ENCODE measurements at regions not wholly inside any gene's neighbourhood (a gene's known extent, or its start where the extent isn't known, plus 50 kb on each side); places are given as distances from the start of the nearest gene placed in this dataset.

GRCh38 chr1:201596101-201596868, 57.4 kb downstream of the NAV1 start:
- H3K9me3 Mint-ChIP-seq, result no peaks in the 10 kb centered on the region
- no peak overlapping the region for H2AFZ ChIP-seq
- H3K27ac Mint-ChIP-seq, result no peak overlapping the region
- H3K4me1 Mint-ChIP-seq, result peaks cover 38% of the 10 kb centered on the region
- no peak for ATAC-seq
- no peak overlapping the region for H3K27ac ChIP-seq (ENCODE audit: low read depth)
- no peaks in the 10 kb centered on the region for H3K36me3 Mint-ChIP-seq (ENCODE audit: low read depth)
- no peaks in the 10 kb centered on the region for H3K9me2 ChIP-seq (ENCODE audit: insufficient read depth)
- no peak overlapping the region for H3K4me3 ChIP-seq
- peaks cover 6% of the 10 kb centered on the region; the same call in 1 of the 2 replicates for H3F3A ChIP-seq (replicated peaks; ENCODE audit: low read depth)
- peaks cover 33% of the 10 kb centered on the region for H3K4me1 ChIP-seq (ENCODE audit: insufficient read depth)
- H3K79me2 ChIP-seq (replicated peaks; ENCODE audit: insufficient read depth), result no peaks in the 10 kb centered on the region
- no peak overlapping the region for H3K4me2 ChIP-seq
- no peaks in the 10 kb centered on the region for H4K20me1 ChIP-seq (replicated peaks; ENCODE audit: insufficient read depth)
- no peaks in the 10 kb centered on the region for H3K36me3 ChIP-seq (ENCODE audit: insufficient read depth)
- TF ChIP-seq REST (IDR thresholded peaks at IDR 0.05; ENCODE audit: unreplicated experiment) (no peak), EZH2 (IDR thresholded peaks at IDR 0.05; ENCODE audit: low read depth, unreplicated experiment) (no peak), CTCF (conservative IDR thresholded peaks at IDR 0.05; ENCODE audit: low read depth in 2 of 2) (no peak), STAT1 (IDR thresholded peaks at IDR 0.05; ENCODE audit: unreplicated experiment) (no peak)
- TF ChIP-seq, protein P1, sequence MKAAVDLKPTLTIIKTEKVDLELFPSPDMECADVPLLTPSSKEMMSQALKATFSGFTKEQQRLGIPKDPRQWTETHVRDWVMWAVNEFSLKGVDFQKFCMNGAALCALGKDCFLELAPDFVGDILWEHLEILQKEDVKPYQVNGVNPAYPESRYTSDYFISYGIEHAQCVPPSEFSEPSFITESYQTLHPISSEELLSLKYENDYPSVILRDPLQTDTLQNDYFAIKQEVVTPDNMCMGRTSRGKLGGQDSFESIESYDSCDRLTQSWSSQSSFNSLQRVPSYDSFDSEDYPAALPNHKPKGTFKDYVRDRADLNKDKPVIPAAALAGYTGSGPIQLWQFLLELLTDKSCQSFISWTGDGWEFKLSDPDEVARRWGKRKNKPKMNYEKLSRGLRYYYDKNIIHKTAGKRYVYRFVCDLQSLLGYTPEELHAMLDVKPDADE (IDR thresholded peaks at IDR 0.05), result no peak
- no peaks in the 10 kb centered on the region for H3K27me3 ChIP-seq (ENCODE audit: insufficient read depth)
- no peak for DNase-seq (ENCODE audit: low spot score)
- H3K27me3 Mint-ChIP-seq (ENCODE audit: insufficient read depth, low read depth, poor library complexity), result peaks cover 15% of the 10 kb centered on the region
- no peak overlapping the region; the same call in 2 of the 3 replicates for H3K4me3 Mint-ChIP-seq

DNA sequence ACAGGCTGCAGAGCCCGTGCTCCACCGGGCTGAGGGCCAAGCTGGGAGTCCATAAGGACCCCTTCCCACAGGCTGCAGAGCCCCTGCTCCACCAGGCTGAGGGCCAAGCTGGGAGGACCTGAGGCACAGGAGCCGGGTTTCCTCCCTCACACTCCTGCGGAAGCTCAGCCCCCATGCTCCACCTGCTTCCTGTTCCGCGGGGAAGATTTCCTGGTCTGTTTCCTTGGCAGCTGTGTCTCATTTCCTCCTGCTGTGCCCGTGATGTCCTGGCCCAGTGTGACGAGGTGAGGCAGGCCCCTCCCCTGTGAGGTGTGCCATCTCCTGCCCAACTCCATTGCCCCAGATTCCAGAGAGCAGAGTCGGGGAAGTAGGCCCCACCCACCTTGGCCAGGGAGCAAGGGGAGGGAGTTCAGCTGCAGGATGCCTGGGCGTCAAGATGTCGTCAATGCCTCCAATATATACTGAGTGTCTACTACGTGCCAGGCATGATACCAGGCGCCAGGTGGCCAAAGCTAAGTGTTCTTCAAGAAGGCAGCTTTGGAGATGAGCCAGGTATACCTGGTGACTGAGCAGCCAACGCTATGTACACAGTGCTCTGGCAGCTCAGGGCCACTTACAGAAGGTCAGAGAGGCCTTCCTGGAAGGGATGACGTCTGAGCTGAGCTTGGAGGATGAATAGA, 58.8 kb downstream of the NAV1 start:
- Histone ChIP-seq H3K27me3 (ENCODE audit: insufficient read depth) (no peaks in the 10 kb centered on the region), H3K9me2 (ENCODE audit: insufficient read depth) (no peaks in the 10 kb centered on the region), H3K4me2 (no peak overlapping the region), H3K4me1 (ENCODE audit: insufficient read depth) (peaks cover 19% of the 10 kb centered on the region; the same call in 1 of the 2 replicates), H3K4me3 (no peak overlapping the region), H3F3A (replicated peaks; ENCODE audit: low read depth) (no peaks in the 10 kb centered on the region), H3K36me3 (ENCODE audit: insufficient read depth) (no peaks in the 10 kb centered on the region), H3K27ac (ENCODE audit: low read depth) (no peak overlapping the region), H3K79me2 (replicated peaks; ENCODE audit: insufficient read depth) (no peaks in the 10 kb centered on the region), H4K20me1 (replicated peaks; ENCODE audit: insufficient read depth) (no peaks in the 10 kb centered on the region), H2AFZ (no peak overlapping the region)
- Mint-ChIP-seq H3K36me3 (ENCODE audit: low read depth) (no peaks in the 10 kb centered on the region), H3K4me3 (no peak overlapping the region), H3K27me3 (ENCODE audit: insufficient read depth, low read depth, poor library complexity) (peaks cover 13% of the 10 kb centered on the region), H3K4me1 (peaks cover 24% of the 10 kb centered on the region), H3K9me3 (no peaks in the 10 kb centered on the region), H3K27ac (no peak overlapping the region)
- ATAC-seq, result no peak
- DNase-seq (ENCODE audit: low spot score), result no peak
- TF ChIP-seq REST (IDR thresholded peaks at IDR 0.05; ENCODE audit: unreplicated experiment) (no peak), CTCF (conservative IDR thresholded peaks at IDR 0.05; ENCODE audit: low read depth in 2 of 2) (no peak), NANOG (IDR thresholded peaks at IDR 0.05; ENCODE audit: borderline replicate concordance) (no peak), POLR2AphosphoS5 (IDR thresholded peaks at IDR 0.05; ENCODE audit: low read depth) (no peak), EZH2phosphoT487 (IDR thresholded peaks at IDR 0.05; ENCODE audit: unreplicated experiment) (no peak), JUNB (IDR thresholded peaks at IDR 0.05; ENCODE audit: unreplicated experiment) (no peak)
